ENCODE measurements at regions not wholly inside any gene's neighbourhood (a gene's known extent, or its start where the extent isn't known, plus 50 kb on each side); places are given as distances from the start of the nearest gene placed in this dataset.

- Histone ChIP-seq H4K20me1 (replicated peaks; ENCODE audit: control insufficient read depth, extremely low read depth, insufficient read depth, low read length) (no peaks in the 10 kb centered on the region), H3K4me1 (ENCODE audit: control insufficient read depth, extremely low read depth, insufficient read depth, low read length) (peaks cover 3% of the 10 kb centered on the region), H3K9ac (replicated peaks; ENCODE audit: extremely low read depth, insufficient read depth, low read length) (no peak overlapping the region), H2AFZ (ENCODE audit: low read depth, low read length) (no peak overlapping the region), H3K36me3 (ENCODE audit: control insufficient read depth in 2 of 2, extremely low read depth in 1 of 2, insufficient read depth in 2 of 2, low read length in 2 of 2) (no peaks in the 10 kb centered on the region), H3K4me3 (replicated peaks in 1 of 3; ENCODE audit: insufficient read depth in 1 of 3, low read depth in 1 of 3, low read length in 3 of 3) (no peak overlapping the region), H3K27me3 (ENCODE audit: control insufficient read depth in 2 of 2, insufficient read depth in 2 of 2, low read length in 2 of 2) (peaks cover 8 to 9% of the 10 kb centered on the region in 2 experiments), H3K79me2 (ENCODE audit: control insufficient read depth, insufficient read depth, low read length) (no peaks in the 10 kb centered on the region), H3K27ac (ENCODE audit: insufficient read depth, low read depth, low read length) (no peak overlapping the region), H3K4me2 (ENCODE audit: insufficient read depth, low read length) (no peak overlapping the region), H3K9me1 (replicated peaks; ENCODE audit: control insufficient read depth, extremely low read depth, insufficient read depth, low read length) (no peaks in the 10 kb centered on the region), H3K9me3 (replicated peaks; ENCODE audit: control insufficient read depth, insufficient read depth, low read length) (no peaks in the 10 kb centered on the region)
- no TSS peak for BruUV-seq (replicated peaks)
- CTCF ChIA-PET, result no interaction called here
- TF ChIP-seq MYC (IDR thresholded peaks at IDR 0.05; ENCODE audit: low read depth, low read length) (no peak), FOS (IDR thresholded peaks at IDR 0.05; ENCODE audit: borderline replicate concordance, insufficient read depth, low read length) (no peak), POLR2A (IDR thresholded peaks at IDR 0.05; ENCODE audit: low read depth, low read length) (no peak), JUN (IDR thresholded peaks at IDR 0.05; ENCODE audit: borderline replicate concordance, insufficient read depth, insufficient read length, low read depth) (no peak), MAX (IDR thresholded peaks at IDR 0.05; ENCODE audit: insufficient read depth, insufficient read length) (no peak), EZH2 (IDR thresholded peaks at IDR 0.05; ENCODE audit: borderline replicate concordance, low read depth, low read length, severe bottlenecking) (no peak), GATA2 (IDR thresholded peaks at IDR 0.05; ENCODE audit: insufficient read depth, insufficient read length, low read depth, low read length) (no peak), CTCF (IDR thresholded peaks at IDR 0.05; ENCODE audit: extremely low read depth in 1 of 2, insufficient read depth in 1 of 2, low read depth in 1 of 2, low read length in 2 of 2) (no peak), POLR2AphosphoS5 (IDR thresholded peaks at IDR 0.05; ENCODE audit: insufficient read depth, low read depth, low read length) (no peak)
- DNase-seq (ENCODE audit: low read depth, low spot score) (no peak), FAIRE-seq (no peak)
- POLR2A ChIA-PET, result no interaction called here
- intact Hi-C loops (cut with micrococcal nuclease), result no loop called here
- dilution Hi-C loops (cut with MboI; ENCODE audit: extremely low pct_ligation_motif_present, low sequenced_read_pairs), result no loop called here
These were observed 158.4 kb upstream of the CHRNA7 start for GRCh38 chr15:31871887-31872281.

All from endothelial cell of umbilical vein (primary cell).